Gastroesophageal sphincter (tissue), 3 donors: ENCODE measurements at regions not wholly inside any gene's neighbourhood (a gene's known extent, or its start where the extent isn't known, plus 50 kb on each side); places are given as distances from the start of the nearest gene placed in this dataset.

Experiments
- EP300 ChIP-seq: sonication (generic); formaldehyde crosslinking; IDR thresholded peaks from one replicate; pipeline ENCODE4 v1.6.1; 2017; ENCODE audit warnings: antibody characterized with exemption, mild to moderate bottlenecking
- POLR2A ChIP-seq, 2 donors: fragments of 450-650 bp; IDR thresholded peaks; one replicate each; pipeline ENCODE4 v1.6.1; 2017; ENCODE audit warnings: antibody characterized with exemption in 2 of 2, mild to moderate bottlenecking in 2 of 2, moderate library complexity in 1 of 2
- POLR2AphosphoS5 ChIP-seq: sonication (generic); formaldehyde crosslinking; IDR thresholded peaks from one replicate; pipeline ENCODE4 v1.6.1; 2017; ENCODE audit warnings: antibody characterized with exemption
- TF ChIP-seq, protein P1 (sequence below), 4 experiments: fragments of 200-600 bp in 2 of 4; fragments of 450-650 bp in 2 of 4; sonication (generic) in 1 of 4; IDR thresholded peaks; one replicate each; pipeline ENCODE4 v1.5.1; 2017 to 2019; ENCODE audit warnings: antibody characterized with exemption in 4 of 4, mild to moderate bottlenecking in 2 of 4, moderate library complexity in 2 of 4

GRCh38 chr7:52283335-52283734 is 752.1 kb upstream of the POM121L12 start:
- TF ChIP-seq POLR2A (IDR thresholded peaks at IDR 0.05) = no peak
- TF ChIP-seq, protein P1, sequence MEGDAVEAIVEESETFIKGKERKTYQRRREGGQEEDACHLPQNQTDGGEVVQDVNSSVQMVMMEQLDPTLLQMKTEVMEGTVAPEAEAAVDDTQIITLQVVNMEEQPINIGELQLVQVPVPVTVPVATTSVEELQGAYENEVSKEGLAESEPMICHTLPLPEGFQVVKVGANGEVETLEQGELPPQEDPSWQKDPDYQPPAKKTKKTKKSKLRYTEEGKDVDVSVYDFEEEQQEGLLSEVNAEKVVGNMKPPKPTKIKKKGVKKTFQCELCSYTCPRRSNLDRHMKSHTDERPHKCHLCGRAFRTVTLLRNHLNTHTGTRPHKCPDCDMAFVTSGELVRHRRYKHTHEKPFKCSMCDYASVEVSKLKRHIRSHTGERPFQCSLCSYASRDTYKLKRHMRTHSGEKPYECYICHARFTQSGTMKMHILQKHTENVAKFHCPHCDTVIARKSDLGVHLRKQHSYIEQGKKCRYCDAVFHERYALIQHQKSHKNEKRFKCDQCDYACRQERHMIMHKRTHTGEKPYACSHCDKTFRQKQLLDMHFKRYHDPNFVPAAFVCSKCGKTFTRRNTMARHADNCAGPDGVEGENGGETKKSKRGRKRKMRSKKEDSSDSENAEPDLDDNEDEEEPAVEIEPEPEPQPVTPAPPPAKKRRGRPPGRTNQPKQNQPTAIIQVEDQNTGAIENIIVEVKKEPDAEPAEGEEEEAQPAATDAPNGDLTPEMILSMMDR (IDR thresholded peaks at IDR 0.05) = no peak
- TF ChIP-seq POLR2AphosphoS5 = no peak
- TF ChIP-seq EP300 = no peak
